Psoas muscle (tissue), 7 donors: ENCODE measurements at regions not wholly inside any gene's neighbourhood (a gene's known extent, or its start where the extent isn't known, plus 50 kb on each side); places are given as distances from the start of the nearest gene placed in this dataset.

ENCODE experiments used
- ATAC-seq, 4 donors: fragments of 200-7000 bp; cut with Tn5 transposase; one replicate each; pipeline ENCODE4 v1.9.1; 2020; ENCODE audit warnings: moderate library complexity in 3 of 4, mild to moderate bottlenecking in 2 of 4
- DNase-seq, 2 donors: peaks; one replicate each; pipeline ENCODE4 v3.0.0-alpha.2; 2020
- H3K27ac ChIP-seq: fragments of 200-600 bp; one replicate; pipeline ENCODE4 v1.8.0; 2022
- H3K27me3 ChIP-seq, 3 donors: fragments of 200-600 bp in 1 of 3; one replicate each; pipeline versions ENCODE4 v1.6.1 to v1.8.0; 2013 to 2022; ENCODE audit warnings: low read length in 2 of 3, mild to moderate bottlenecking in 2 of 3, moderate library complexity in 1 of 3; ENCODE audit not compliant: insufficient read depth in 3 of 3
- H3K36me3 ChIP-seq, 2 donors: fragments of 200-600 bp in 1 of 2; one replicate each; pipeline versions ENCODE4 v1.6.1 to v1.8.0; 2013 to 2022; ENCODE audit warnings: low read depth in 1 of 2, mild to moderate bottlenecking in 1 of 2, moderate library complexity in 1 of 2; ENCODE audit not compliant: insufficient read depth in 1 of 2
- H3K4me1 ChIP-seq: fragments of 200-600 bp; one replicate; pipeline ENCODE4 v1.8.0; 2022
- H3K4me3 ChIP-seq: fragments of 200-600 bp; one replicate; pipeline ENCODE4 v1.8.0; 2022; ENCODE audit warnings: mild to moderate bottlenecking
- H3K9me3 ChIP-seq: fragments of 200-600 bp; one replicate; pipeline ENCODE4 v1.8.0; 2022
- WGBS, 3 donors: extraction: QIAGEN DNeasy Blood & Tissue Kit; methylation state at CpG; one replicate each; pipeline versions ENCODE4 v1.1.6 to v1.1.7; 2013; 5-methylcytosine and 5-hydroxymethylcytosine counted together
- intact Hi-C, 2 donors: fragments of 100-400 bp; cut with DNase I; formaldehyde crosslinking; loops; one replicate each; pipeline versions ENCODE4 v1.11.0 to v1.14.2; 2022
- TF ChIP-seq, protein P1 (sequence below): fragments of 200-600 bp; IDR thresholded peaks from one replicate; pipeline ENCODE4 v1.8.0; 2022; ENCODE audit warnings: antibody characterized with exemption
- donor health status: healthy with polysubstance abuse.
- donor health status: DM: no; HTN: no; CAD: no; lungs with moderate emphysema.
- donor health status: Bipolar disorder and iron deficiency.
- donor health status: healthy.
- donor health status: DM: yes; HTN: yes; CAD: no.
- donor health status: DM: no; HTN: no; CAD: no.
- donor health status: DM: yes; HTN: yes; CAD: no.

DNA sequence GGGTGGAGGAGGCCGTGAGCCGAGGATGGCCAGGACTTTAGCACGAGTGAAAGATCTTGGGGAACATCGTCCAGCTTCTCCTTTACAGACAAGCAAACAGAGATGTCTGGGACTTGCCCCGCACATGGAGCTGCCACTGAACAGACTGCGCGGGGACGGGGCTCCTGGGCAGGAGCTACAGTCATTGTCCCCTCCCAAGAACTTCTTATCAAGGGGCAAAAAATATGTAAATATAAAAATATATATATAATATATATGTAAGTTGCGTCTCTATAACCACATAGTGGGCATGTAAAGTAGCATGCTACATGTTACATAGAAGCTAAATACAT lies 245.0 kb upstream of the SALL3 start:
- 72 to 74% (median 73%) methylated on average over 9 of the region's 9 CpGs for WGBS, 3 donors
- intact Hi-C loops, result no loop called here
- TF ChIP-seq, protein P1, sequence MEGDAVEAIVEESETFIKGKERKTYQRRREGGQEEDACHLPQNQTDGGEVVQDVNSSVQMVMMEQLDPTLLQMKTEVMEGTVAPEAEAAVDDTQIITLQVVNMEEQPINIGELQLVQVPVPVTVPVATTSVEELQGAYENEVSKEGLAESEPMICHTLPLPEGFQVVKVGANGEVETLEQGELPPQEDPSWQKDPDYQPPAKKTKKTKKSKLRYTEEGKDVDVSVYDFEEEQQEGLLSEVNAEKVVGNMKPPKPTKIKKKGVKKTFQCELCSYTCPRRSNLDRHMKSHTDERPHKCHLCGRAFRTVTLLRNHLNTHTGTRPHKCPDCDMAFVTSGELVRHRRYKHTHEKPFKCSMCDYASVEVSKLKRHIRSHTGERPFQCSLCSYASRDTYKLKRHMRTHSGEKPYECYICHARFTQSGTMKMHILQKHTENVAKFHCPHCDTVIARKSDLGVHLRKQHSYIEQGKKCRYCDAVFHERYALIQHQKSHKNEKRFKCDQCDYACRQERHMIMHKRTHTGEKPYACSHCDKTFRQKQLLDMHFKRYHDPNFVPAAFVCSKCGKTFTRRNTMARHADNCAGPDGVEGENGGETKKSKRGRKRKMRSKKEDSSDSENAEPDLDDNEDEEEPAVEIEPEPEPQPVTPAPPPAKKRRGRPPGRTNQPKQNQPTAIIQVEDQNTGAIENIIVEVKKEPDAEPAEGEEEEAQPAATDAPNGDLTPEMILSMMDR, result no peak
- Histone ChIP-seq H3K9me3 (no peaks in the 10 kb centered on the region), H3K4me3 (no peak overlapping the region), H3K27me3 (peaks cover 0 to 12% (median 10%) of the 10 kb centered on the region in 3 donors), H3K27ac (no peak overlapping the region), H3K4me1 (no peaks in the 10 kb centered on the region), H3K36me3 (no peaks in the 10 kb centered on the region)
- ATAC-seq (no peak), DNase-seq (no peak)

DNA sequence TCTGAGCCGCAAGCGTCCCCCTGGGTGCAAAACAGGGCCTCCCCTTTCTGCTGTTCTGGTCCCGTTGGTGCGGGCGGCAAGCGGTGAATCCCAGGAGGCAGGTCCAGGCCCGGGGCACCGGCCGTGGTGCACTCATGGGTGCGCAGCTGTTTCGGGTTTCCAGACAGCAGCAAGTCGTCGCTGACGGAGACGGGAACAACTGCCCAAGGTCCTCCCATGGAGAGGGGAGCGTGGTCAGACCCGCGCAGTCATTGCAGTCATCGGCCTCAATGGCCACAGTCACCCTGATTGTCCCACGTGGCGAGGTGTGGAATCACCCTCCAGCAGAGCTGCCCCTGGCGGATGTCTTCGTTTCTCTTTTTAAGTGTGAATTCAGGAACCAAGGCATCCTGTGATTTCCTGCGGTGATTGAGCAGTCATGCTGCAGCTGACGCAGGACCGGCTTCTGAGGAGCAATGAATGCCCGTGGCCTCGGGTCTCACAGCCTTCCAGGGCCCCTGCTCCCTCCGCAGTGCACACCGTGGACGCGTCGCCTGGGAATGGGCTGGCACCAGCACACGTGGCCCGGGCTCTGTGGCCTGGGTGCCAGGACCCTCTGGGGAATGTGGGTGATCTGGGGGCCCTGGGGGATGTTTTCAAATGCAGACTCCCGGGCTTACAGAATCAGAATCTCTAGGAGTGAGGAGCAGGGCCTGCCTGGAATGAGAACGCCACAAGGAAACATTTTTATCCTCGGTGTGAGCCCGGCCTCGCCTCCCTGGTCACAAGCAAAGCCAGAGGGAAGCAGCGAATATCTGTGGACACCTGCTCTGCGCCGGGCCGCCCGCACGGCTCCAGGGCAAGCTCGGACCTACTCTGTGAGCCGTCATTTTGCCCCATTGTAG lies 244.2 kb upstream of the SALL3 start:
- WGBS, 3 donors, result 86 to 87% (median 87%) methylated on average over 48 of the region's 48 CpGs

DNA sequence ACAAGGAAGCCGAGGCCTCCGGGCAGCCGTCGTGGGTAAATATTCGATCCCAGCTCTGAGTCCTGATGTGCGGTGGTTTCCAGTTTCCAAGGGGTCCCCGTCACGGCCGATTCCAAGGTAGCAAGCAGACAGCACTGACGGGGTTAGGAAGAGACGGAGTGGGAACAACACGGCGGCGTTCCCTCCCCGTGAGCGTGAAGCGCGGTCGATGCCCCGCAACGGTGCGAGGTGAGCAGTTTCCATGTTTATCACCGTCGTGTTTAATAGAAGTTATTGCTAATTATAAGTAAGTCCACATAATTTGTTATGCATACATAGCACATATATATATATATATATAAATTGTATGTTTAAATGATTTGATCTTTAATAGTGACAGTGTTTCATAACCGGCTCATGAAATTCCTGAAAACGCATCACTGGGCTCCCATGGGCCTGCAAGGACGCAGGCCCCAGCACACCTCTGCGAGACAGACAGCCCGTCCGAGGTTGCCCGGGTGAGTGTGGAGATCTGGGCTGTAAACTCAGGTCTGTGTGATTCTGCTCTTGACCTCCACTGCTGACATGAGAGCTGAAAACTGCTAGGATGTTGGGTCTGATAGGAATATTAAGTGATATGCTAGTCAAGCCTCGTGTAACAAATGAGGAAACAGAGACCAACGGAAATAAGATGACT lies 243.5 kb upstream of the SALL3 start:
- H3K27me3 ChIP-seq, result peaks cover 0 to 12% (median 10%) of the 10 kb centered on the region in 3 donors
- TF ChIP-seq, protein P1, result no peak
- no peak overlapping the region for H3K27ac ChIP-seq
- no peaks in the 10 kb centered on the region for H3K9me3 ChIP-seq
- no peak for DNase-seq
- H3K36me3 ChIP-seq, result no peaks in the 10 kb centered on the region
- H3K4me1 ChIP-seq, result no peaks in the 10 kb centered on the region
- no peak overlapping the region for H3K4me3 ChIP-seq
- intact Hi-C loops, result no loop called here
- WGBS, 3 donors, result 76 to 80% (median 80%) methylated on average over 33 of the region's 33 CpGs
- no peak for ATAC-seq

More for the DNA sequence above, 244.2 kb upstream of the SALL3 start:
- TF ChIP-seq, protein P1, result no peak
- no peaks in the 10 kb centered on the region for H3K4me1 ChIP-seq
- H3K27ac ChIP-seq, result no peak overlapping the region
- no peaks in the 10 kb centered on the region for H3K36me3 ChIP-seq
- DNase-seq, result no peak
- no peak for ATAC-seq
- no peak overlapping the region for H3K4me3 ChIP-seq
- peaks cover 0 to 12% (median 10%) of the 10 kb centered on the region in 3 donors for H3K27me3 ChIP-seq
- no peaks in the 10 kb centered on the region for H3K9me3 ChIP-seq
- intact Hi-C loops, result no loop called here

DNA sequence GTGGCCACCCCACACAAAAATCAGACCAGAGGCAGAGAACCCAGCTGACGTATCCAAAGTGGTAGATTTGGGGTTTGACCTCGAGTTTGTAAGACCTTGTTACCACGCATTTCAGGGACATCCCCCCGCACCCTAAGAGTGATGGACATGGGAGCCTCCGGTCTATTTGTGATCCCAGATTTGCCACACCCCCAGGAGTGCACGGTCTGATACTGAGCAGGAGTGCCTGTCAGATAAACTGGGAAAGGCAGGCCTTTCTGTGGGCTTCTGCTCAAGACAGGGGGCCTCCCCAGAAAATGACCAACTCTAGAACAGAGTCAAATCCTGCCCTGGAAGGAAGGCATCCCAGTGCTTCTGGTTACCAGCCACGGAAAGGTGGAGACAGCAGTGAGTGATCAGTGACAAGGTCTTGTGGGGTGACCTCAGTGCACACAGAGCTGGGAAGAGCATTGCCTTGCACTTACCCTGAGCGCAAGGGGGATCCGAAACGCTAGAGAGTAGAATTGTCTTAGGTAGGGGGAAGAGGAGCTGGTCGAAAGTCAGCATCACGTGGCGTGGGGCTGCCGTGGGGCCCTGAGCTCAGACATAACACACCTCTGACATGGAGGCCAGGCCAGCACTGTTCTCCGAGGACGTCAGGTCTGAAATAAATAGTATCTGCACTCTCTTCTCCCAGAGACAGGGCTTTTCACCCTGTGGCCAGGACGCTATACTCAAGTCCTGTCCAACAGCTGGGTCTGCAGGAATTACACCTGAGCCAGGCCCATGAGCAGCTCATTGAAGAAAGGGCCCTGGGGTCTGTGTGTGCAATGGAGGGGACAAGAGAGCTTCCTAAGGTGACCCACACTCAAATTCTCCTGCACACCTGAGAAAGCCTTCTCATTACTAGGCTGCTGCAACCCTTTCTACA lies 242.4 kb upstream of the SALL3 start:
- Histone ChIP-seq H3K4me1 (no peaks in the 10 kb centered on the region), H3K36me3 (no peaks in the 10 kb centered on the region), H3K27ac (no peak overlapping the region), H3K9me3 (no peaks in the 10 kb centered on the region), H3K27me3 (peaks cover 0 to 10% (median 8%) of the 10 kb centered on the region in 3 donors), H3K4me3 (no peak overlapping the region)
- TF ChIP-seq, protein P1, result no peak
- intact Hi-C loops, result no loop called here
- ATAC-seq (no peak), DNase-seq (no peak)
- WGBS, 3 donors, result 74 to 84% (median 79%) methylated on average over 17 of the region's 17 CpGs
